Stimulated activated CD4-positive, alpha-beta T cell treated with anti-CD3 and anti-CD28 coated beads, Interleukin-12 subunit alpha, Interleukin-12 subunit beta, amount 100 ng/mL, for 24 hours (primary cell): ENCODE measurements at regions not wholly inside any gene's neighbourhood (a gene's known extent, or its start where the extent isn't known, plus 50 kb on each side); places are given as distances from the start of the nearest gene placed in this dataset.

Source experiments
- DNase-seq, 2 experiments: peaks; one replicate each; pipeline ENCODE4 v3.0.0-alpha.2; 2020; ENCODE audit warnings: low read depth in 2 of 2

GRCh38 chr13:109599901-109600657, 186.3 kb downstream of the IRS2 start:
- DNase-seq = no peak

- DNase-seq = no peak
Measured at GRCh38 chr13:109595471-109595870, 190.9 kb downstream of the IRS2 start.

DNA sequence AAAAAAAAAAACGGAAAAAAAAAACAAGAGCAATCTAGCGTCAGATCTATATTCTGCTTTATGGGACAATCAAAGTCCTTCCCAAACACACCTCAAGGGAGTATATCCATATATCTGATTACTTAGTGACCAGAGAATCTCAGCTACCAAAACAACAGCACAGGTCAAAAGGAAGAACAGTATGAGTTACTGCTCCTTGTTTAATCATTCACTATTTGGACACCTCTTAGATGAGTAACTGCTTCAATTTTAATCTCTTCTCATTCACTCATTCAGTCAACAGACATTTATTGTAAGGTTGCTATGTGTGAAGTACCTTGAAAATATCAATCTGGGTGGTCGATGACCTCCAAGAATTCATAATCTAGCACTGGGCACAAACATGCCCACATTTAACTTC, 193.2 kb downstream of the IRS2 start:
- DNase-seq = no peak

DNA sequence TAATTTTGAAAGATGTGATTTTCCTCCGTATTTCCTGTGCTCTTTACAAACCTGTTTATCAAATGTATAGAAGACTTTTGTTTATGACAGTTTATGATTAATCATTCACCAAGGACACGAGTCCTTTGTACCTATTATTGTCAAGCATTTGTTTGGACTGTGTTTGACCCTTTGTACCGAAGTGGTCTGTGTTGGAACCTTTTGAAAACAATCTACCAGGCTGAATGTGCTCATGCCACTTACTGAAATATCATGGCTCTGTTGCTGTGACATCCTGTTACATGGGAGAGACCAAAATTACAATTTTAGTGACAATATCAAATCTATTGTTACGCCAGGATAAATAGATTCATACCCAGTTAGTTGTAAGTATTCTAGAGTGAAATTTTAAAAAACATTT, 193.6 kb downstream of the IRS2 start:
- DNase-seq = no peak

DNA sequence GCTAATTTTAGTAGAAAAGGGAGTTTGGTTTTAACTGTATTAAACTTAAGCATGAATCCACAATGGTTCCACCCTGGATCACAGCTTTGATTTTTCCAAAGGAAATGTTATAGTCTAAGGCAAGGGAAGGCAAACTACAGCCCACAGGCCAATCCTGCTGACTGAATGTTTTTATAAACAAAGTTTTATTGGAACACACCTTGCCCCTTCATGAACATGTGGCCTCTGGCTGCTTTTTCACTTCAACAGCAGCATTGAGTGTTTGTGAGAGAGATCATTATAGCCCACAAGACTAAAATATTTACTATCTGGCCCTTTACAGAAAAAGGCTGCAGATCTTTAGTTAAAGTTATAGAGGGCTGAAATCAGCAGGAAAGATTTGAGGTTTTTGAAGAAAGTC, 198.7 kb downstream of the IRS2 start:
- no peak for DNase-seq

- DNase-seq = no peak
Measured at GRCh38 chr13:109586509-109587346, 199.7 kb downstream of the IRS2 start.

DNA sequence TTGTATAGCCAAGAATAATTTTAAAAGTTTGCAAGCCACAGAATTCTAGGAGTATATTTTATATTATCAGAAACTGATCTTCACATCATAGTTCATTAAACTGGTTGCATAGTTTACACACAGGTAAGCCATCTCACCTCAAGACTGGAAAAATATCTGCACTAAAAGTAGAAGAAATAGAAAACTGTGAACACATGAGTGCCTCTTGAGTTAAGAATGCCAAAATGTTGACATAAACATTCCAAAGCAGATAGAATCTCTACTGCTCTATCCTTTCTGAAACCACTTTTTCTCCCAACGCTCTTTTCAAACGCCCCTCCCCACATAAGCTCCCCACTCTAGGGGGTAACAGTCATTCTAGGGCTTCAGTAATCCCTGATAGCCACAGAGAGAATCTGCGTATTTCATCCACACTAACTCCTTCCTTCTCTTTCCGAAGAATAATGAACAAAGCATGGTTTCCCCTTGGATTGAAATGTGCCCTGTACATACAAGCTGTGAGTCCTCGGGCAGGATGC, 201.5 kb downstream of the IRS2 start:
- no peak for DNase-seq

- DNase-seq = no peak
Measured at GRCh38 chr13:109577191-109577700, 209.1 kb downstream of the IRS2 start.

DNA sequence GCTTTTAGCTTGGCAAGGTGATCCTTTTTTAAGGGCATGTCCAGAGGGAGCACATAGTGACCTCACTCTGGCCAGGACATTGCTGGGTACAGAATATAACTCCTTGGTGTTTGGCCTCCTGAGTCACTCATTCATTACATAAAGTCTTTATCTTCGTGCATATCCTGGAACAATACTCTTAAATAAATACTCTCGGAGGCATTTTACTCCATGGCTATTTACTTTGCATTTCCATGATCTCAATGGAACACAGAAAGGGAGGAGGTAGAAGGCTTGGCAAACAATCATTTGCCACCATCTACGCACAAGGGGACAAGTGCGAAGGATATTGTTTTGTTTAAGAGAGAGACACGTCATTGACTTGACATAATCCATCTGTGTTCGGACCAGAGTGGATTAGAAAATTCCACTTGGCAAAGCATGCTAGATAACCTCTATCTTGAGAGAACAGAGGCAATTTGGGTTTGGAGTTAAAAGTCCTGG, 210.0 kb downstream of the IRS2 start:
- no peak for DNase-seq

DNA sequence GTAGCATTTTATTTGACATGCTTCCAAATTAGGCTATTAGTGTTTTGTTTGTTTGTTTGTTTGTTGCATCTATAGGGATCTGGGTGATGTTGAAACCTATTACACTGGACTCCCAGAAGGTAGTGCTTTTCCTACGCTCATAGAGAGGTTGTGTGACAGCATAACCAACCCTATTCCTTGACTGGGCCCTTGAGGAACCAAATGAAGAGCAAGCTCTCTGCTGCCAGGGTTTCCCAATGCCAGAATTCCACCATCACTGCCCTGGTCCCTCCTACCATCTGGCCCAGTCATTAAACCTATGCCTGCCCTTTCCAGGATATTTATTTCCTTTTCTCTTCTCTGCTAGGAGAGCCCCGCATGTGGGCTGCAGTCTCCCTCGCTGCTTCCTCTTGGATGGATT, 210.6 kb downstream of the IRS2 start:
- no peak for DNase-seq

DNA sequence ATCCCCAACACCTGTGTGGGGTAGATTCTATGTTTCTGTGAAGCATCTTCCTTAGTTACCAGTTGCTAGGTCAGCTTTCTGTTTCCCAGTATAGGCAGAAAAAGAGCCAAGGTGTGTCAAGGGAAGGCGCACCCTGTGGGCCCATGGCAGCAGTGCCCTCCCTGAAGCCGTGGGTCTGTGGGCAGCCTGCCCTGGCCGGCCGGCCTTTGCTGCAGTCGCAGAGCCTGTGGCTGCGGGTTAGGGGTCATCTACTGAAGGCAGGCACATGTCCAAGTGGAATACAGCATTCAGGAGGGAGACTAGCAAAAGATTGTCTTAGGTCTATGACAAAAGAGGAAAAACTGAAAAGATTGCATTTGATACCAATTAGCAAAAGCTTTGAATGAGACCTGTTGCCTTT, 214.0 kb downstream of the IRS2 start:
- no peak for DNase-seq

DNA sequence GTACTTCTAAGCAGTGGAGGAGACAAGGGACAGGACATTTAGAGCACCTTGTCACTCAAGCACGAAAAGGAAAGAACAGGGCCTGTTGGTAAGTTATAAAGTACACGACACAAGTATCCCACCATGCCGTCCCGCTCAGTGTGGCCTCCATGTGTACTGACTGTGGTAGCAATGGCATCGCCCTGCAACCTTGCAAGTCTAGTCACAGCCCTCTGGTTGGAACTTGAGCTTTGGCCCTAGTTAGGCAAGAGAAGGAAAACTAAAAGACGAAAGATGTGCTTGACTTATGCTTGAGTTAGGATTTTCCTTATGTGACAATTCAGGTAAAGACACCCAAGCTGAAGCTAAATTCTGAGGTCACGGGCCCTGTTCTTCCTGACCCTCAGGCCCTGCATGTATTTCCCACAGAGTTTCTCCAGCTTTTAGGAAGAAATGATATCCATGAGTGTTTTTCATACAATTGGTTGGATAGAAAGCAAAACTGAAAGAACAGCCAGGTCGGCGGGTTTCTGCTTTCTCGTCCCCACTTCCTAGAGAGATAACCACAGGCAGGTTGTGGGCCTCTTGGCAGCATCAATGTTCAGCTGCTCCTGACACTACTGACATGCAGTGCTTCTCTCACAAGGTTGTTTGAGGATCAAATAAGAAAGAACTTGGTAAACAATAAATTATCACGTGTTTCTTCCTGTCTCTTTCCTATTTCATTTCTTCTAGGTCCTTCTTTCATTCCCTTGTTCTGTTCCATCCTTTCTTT, 216.2 kb downstream of the IRS2 start:
- DNase-seq = peak in 1 of 2 experiments; percentile 8

- no peak for DNase-seq
Measured at GRCh38 chr13:109568339-109568818, 218.0 kb downstream of the IRS2 start.

DNA sequence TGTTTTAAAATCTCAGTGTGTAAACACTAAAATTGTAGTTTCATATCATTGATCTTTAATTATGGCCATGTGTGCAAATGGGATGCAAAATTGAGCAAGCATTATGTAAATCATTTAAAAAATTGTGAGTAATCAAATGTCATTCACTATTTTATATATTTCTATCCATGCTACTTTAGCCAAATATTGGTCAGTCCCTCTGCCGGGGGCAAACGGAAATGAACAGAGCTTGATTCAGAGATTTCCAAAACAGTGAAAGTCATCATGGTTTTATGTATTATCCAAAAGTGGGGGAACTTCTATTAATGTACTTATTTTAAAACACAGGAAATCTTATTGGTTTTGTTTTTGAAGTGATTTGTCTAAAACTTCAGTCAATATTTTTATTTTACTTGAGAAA, 219.1 kb downstream of the IRS2 start:
- no peak for DNase-seq

DNA sequence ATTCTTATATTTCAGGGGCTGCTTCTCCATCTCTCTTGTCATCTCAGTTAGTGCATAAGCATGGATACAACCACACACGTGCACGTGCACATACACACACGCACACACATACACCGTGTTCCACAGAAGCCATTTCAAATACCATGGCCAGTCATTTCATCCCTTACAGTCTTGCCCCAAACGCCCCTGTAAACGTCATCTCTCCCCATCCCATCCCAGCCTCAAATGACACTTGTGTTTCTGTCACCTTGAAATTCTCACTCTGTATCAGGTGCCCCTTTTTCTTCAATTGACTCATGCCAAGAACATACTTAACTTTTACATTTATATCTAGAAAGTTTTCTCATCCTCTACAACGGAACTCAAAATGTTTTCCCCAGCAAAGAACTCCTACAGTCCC, 220.5 kb downstream of the IRS2 start:
- DNase-seq = no peak

- DNase-seq = no peak
Measured at GRCh38 chr13:109548374-109548773, 238.0 kb downstream of the IRS2 start.

DNA sequence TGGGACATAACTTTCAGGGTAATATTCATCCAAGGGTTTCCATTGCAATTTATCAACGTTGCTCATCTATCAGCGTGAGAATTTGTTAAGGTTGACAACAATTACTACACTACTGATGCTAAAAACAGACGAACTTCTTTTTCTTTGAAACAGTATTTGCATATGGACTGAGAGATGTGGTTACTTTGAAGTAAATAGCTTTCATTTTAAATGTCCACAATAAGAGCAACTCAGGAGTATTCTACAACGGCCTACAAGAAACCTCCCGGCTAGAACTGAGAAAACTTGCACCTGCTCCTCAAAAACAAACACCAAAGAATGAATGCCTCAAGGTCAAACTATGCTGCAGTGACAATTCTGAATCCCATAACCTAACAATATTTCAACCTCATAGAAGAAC, 238.4 kb downstream of the IRS2 start:
- DNase-seq = no peak

DNA sequence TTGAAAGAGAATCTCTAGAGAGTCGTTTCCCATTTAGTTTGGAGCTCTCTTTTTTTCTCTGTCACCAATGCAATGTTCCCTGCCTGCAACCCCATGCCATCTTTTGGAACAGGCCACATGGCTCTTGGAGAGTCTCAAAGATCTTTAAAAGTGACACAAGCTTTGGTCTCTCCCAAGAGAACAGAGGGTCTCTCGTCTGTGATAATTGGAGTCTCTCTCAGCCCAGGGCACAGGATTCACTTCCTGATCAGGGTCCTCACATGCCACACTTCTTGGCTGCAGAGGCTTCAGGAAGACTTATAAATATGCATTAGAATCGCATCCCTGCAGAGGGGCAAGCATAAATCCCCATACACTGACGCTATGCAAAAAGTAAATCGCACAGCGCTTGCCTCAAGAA, 240.5 kb downstream of the IRS2 start:
- no peak for DNase-seq

DNA sequence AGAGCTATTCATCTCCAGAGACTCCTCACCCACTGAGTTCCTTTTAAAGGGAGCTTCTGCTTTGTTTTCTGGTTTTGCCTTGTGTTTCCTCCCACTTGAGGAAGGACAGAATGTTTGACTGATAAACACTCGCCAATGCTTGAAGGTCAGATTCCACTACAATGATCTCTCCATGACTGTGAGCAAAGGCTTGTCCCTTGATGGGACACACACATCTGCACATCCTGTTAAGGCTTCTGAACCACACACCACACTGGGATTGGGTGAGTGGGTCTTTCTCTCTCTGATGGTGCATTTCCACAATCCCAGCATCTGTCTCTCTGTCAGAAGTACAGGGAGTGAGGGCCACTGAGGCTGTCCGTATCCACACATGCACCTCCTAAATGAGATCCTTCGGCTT, 245.3 kb downstream of the IRS2 start:
- DNase-seq = no peak

GRCh38 chr13:109537584-109537983, 248.8 kb downstream of the IRS2 start:
- no peak for DNase-seq

GRCh38 chr13:109533350-109533749, 253.0 kb downstream of the IRS2 start:
- DNase-seq = no peak

DNA sequence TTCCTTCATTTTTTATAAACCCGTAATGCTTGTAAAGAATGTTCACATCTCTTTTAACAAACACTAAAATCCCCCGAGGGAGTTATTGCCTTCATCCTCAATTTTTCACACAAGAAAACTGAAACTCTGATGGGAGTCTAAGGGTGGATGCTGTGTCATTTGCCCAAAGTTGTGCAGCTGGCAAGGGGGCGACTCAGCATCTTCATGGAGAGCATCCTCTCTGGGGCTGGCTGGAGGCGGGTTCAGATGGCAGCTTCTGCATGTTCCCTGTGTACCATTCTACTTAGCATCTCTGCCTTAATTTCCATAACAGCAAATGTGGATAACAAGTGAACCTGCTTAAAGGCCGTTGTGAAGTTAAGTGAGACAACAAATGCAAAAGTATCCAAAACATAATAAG, 256.4 kb downstream of the IRS2 start:
- no peak for DNase-seq
